ENCODE measurements at regions not wholly inside any gene's neighbourhood (a gene's known extent, or its start where the extent isn't known, plus 50 kb on each side); places are given as distances from the start of the nearest gene placed in this dataset.
"Not testable (repeated sequence)": the region's sequence is repeated elsewhere in the genome, so short reads cannot be mapped to it uniquely, and the experiment has no call there.

GRCh38 chr6:169101981-169102380 is 151.7 kb downstream of the THBS2 start:
- DNase-seq (ENCODE audit: low read depth in 2 of 3, low spot score in 2 of 3): no peak

GRCh38 chr6:169101036-169101805 is 152.4 kb downstream of the THBS2 start:
- DNase-seq (ENCODE audit: low read depth in 2 of 3, low spot score in 2 of 3): no peak

- no peak for DNase-seq (ENCODE audit: low read depth in 2 of 3, low spot score in 2 of 3)
Measured at GRCh38 chr6:169099411-169100202, 154.0 kb downstream of the THBS2 start.

GRCh38 chr6:169098651-169099050 is 155.0 kb downstream of the THBS2 start:
- not testable (repeated sequence) for DNase-seq (ENCODE audit: low read depth in 2 of 3, low spot score in 2 of 3)

GRCh38 chr6:169098116-169098515 is 155.5 kb downstream of the THBS2 start:
- no peak for DNase-seq (ENCODE audit: low read depth in 2 of 3, low spot score in 2 of 3)

GRCh38 chr6:169097381-169097959 is 156.2 kb downstream of the THBS2 start:
- DNase-seq (ENCODE audit: low read depth in 2 of 3, low spot score in 2 of 3): no peak

GRCh38 chr6:169096388-169096787 is 157.3 kb downstream of the THBS2 start:
- DNase-seq (ENCODE audit: low read depth in 2 of 3, low spot score in 2 of 3): no peak

GRCh38 chr6:169095153-169095552 is 158.5 kb downstream of the THBS2 start:
- no peak for DNase-seq (ENCODE audit: low read depth in 2 of 3, low spot score in 2 of 3)

- DNase-seq (ENCODE audit: low read depth in 2 of 3, low spot score in 2 of 3): no peak
Measured at GRCh38 chr6:169094552-169094950, 159.1 kb downstream of the THBS2 start.

- no peak for DNase-seq (ENCODE audit: low read depth in 2 of 3, low spot score in 2 of 3)
Measured at GRCh38 chr6:169093770-169094551, 159.7 kb downstream of the THBS2 start.

- no peak for DNase-seq (ENCODE audit: low read depth in 2 of 3, low spot score in 2 of 3)
Measured at GRCh38 chr6:169093066-169093723, 160.5 kb downstream of the THBS2 start.

- DNase-seq (ENCODE audit: low read depth in 2 of 3, low spot score in 2 of 3): no peak
Measured at GRCh38 chr6:169092375-169092774, 161.3 kb downstream of the THBS2 start.

GRCh38 chr6:169090514-169091127 is 163.0 kb downstream of the THBS2 start:
- DNase-seq (ENCODE audit: low read depth in 2 of 3, low spot score in 2 of 3): not testable (repeated sequence)

GRCh38 chr6:169088762-169089161 is 164.9 kb downstream of the THBS2 start:
- DNase-seq (ENCODE audit: low read depth in 2 of 3, low spot score in 2 of 3): no peak

GRCh38 chr6:169087443-169088041 is 166.1 kb downstream of the THBS2 start:
- DNase-seq (ENCODE audit: low read depth in 2 of 3, low spot score in 2 of 3): no peak

- not testable (repeated sequence) for DNase-seq (ENCODE audit: low read depth in 2 of 3, low spot score in 2 of 3)
Measured at GRCh38 chr6:169086616-169087015, 167.0 kb downstream of the THBS2 start.

- DNase-seq (ENCODE audit: low read depth in 2 of 3, low spot score in 2 of 3): no peak
Measured at GRCh38 chr6:169086020-169086419, 167.6 kb downstream of the THBS2 start.

GRCh38 chr6:169085466-169085865 is 168.2 kb downstream of the THBS2 start:
- DNase-seq (ENCODE audit: low read depth in 2 of 3, low spot score in 2 of 3): no peak

GRCh38 chr6:169084557-169084956 is 169.1 kb downstream of the THBS2 start:
- not testable (repeated sequence) for DNase-seq (ENCODE audit: low read depth in 2 of 3, low spot score in 2 of 3)

Data from hematopoietic multipotent progenitor cell (in vitro differentiated cells).